Fibroblast of lung (primary cell): ENCODE measurements at regions not wholly inside any gene's neighbourhood (a gene's known extent, or its start where the extent isn't known, plus 50 kb on each side); places are given as distances from the start of the nearest gene placed in this dataset.

ENCODE experiments used
- DNase-seq, 2 donors: peaks; one replicate each; pipeline versions ENCODE4 v3.0.0 to v3.0.0-alpha.2; 2010; ENCODE audit warnings: low read depth in 2 of 2
- H2AFZ ChIP-seq: 2 replicates; pipeline ENCODE4 v1.5.1; 2012; ENCODE audit warnings: low read length, control low read depth, inconsistent platforms
- H3K27ac ChIP-seq: 2 replicates; pipeline ENCODE4 v1.5.1; 2011; ENCODE audit warnings: low read length, control low read depth; ENCODE audit not compliant: insufficient read depth
- H3K27me3 ChIP-seq: 2 replicates; pipeline ENCODE4 v1.5.1; 2011; ENCODE audit warnings: mild to moderate bottlenecking, low read length; ENCODE audit not compliant: control insufficient read depth, insufficient read depth
- H3K36me3 ChIP-seq: 2 replicates; pipeline ENCODE4 v1.5.1; 2011; ENCODE audit warnings: low read length; ENCODE audit not compliant: control insufficient read depth, insufficient read depth
- H3K4me1 ChIP-seq: 2 replicates; pipeline ENCODE4 v1.5.1; 2011; ENCODE audit warnings: low read length; ENCODE audit not compliant: control insufficient read depth, insufficient read depth; ENCODE audit errors: extremely low read depth
- H3K4me2 ChIP-seq: 2 replicates; pipeline ENCODE4 v1.5.1; 2011; ENCODE audit warnings: low read length, control low read depth; ENCODE audit not compliant: insufficient read depth; ENCODE audit errors: extremely low read depth
- H3K4me3 ChIP-seq, 4 experiments: fragments of 200-600 bp in 1 of 4; sonication (generic) in 1 of 4; replicated peaks in 1 of 4; 2 replicates each; pipeline ENCODE4 v1.5.1; 2011 to 2016; ENCODE audit warnings: low read length in 4 of 4, low read depth in 3 of 4, mild to moderate bottlenecking in 3 of 4, control low read depth in 2 of 4, inconsistent platforms in 1 of 4, mixed read lengths in 1 of 4; ENCODE audit not compliant: insufficient read depth in 1 of 4; ENCODE audit errors: control extremely low read depth in 1 of 4
- H3K79me2 ChIP-seq: 2 replicates; pipeline ENCODE4 v1.5.1; 2012; ENCODE audit warnings: mild to moderate bottlenecking, low read length, inconsistent platforms; ENCODE audit not compliant: control insufficient read depth, insufficient read depth
- H3K9ac ChIP-seq: 2 replicates; pipeline ENCODE4 v1.5.1; 2011; ENCODE audit warnings: mild to moderate bottlenecking, low read length, control low read depth; ENCODE audit not compliant: insufficient read depth
- H3K9me3 ChIP-seq: 2 replicates; pipeline ENCODE4 v1.5.1; 2012; ENCODE audit warnings: low read depth, low read length; ENCODE audit not compliant: control insufficient read depth, insufficient read depth
- H4K20me1 ChIP-seq: 2 replicates; pipeline ENCODE4 v1.5.1; 2011; ENCODE audit warnings: low read length; ENCODE audit not compliant: control insufficient read depth, insufficient read depth; ENCODE audit errors: extremely low read depth
- EZH2 ChIP-seq: IDR thresholded peaks from 2 replicates; pipeline ENCODE4 v1.5.1; 2012; ENCODE audit warnings: low read length, control low read depth, mild to moderate bottlenecking; ENCODE audit errors: missing control alignments
- TF ChIP-seq, protein P1 (sequence below), 2 donors: IDR thresholded peaks in 1 of 2; conservative IDR thresholded peaks in 1 of 2; 1 replicate in 1 of 2; 2 replicates in 1 of 2; pipeline ENCODE4 v1.5.1; 2011 to 2012; ENCODE audit warnings: low read length in 2 of 2, control low read depth in 1 of 2, inconsistent platforms in 1 of 2, low read depth in 1 of 2, mild to moderate bottlenecking in 1 of 2

DNA sequence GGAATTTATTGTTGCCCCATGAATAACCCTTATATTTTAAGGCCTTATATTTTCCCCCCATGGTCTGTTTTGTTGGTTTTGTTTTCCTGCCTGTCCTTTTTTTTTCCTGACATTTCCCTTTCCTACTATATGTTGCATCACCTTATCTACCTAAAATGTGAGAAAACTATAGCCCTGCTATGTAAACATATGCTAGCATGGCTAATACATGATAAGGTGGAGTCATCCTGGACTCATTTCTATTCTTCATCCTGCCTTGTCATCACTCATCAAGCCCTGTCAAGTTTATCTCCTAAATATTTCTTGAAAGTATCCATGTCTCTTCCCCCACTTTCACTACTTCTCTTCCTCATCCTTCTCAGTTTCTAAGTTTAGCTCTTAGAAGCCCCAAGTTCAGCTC is 2168.8 kb upstream of the RAG2 start:
- Histone ChIP-seq H3K4me3 (no peak overlapping the region), H3K9me3 (no peaks in the 10 kb centered on the region), H3K4me2 (no peak overlapping the region), H3K27me3 (no peaks in the 10 kb centered on the region), H3K79me2 (no peaks in the 10 kb centered on the region), H3K4me1 (no peaks in the 10 kb centered on the region), H3K9ac (no peak overlapping the region), H3K36me3 (no peaks in the 10 kb centered on the region), H2AFZ (no peak overlapping the region), H4K20me1 (no peaks in the 10 kb centered on the region), H3K27ac (no peak overlapping the region)
- TF ChIP-seq EZH2, result no peak
- TF ChIP-seq, protein P1, sequence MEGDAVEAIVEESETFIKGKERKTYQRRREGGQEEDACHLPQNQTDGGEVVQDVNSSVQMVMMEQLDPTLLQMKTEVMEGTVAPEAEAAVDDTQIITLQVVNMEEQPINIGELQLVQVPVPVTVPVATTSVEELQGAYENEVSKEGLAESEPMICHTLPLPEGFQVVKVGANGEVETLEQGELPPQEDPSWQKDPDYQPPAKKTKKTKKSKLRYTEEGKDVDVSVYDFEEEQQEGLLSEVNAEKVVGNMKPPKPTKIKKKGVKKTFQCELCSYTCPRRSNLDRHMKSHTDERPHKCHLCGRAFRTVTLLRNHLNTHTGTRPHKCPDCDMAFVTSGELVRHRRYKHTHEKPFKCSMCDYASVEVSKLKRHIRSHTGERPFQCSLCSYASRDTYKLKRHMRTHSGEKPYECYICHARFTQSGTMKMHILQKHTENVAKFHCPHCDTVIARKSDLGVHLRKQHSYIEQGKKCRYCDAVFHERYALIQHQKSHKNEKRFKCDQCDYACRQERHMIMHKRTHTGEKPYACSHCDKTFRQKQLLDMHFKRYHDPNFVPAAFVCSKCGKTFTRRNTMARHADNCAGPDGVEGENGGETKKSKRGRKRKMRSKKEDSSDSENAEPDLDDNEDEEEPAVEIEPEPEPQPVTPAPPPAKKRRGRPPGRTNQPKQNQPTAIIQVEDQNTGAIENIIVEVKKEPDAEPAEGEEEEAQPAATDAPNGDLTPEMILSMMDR (conservative IDR thresholded peaks at IDR 0.05 in 1 of 2, IDR thresholded peaks at IDR 0.05 in 1 of 2; ENCODE audit: low read depth in 1 of 2, low read length in 2 of 2), result no peak
- DNase-seq, result no peak

DNA sequence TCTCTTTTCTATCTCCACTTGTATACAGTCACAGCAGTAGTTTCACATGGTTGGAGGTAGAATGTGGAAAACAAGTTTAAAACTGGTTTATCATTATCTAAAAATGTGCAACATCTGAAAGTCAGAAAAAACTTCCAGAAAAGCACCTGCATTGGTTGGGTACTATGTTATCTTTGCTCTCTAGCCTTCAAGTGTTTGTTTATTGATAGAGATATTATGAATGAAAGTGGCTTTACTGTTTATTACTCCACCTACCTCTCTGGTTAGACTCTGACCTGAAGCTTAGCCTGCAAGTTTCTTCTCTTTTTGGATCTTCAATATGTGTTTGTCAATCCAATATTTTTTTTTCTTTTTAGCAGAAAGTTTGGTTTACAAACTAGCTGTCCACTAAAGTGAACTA is 2161.4 kb upstream of the RAG2 start:
- TF ChIP-seq, protein P1 (conservative IDR thresholded peaks at IDR 0.05 in 1 of 2, IDR thresholded peaks at IDR 0.05 in 1 of 2; ENCODE audit: low read depth in 1 of 2, low read length in 2 of 2), result no peak
- no peak for TF ChIP-seq EZH2
- H3K9me3 ChIP-seq, result no peaks in the 10 kb centered on the region

DNA sequence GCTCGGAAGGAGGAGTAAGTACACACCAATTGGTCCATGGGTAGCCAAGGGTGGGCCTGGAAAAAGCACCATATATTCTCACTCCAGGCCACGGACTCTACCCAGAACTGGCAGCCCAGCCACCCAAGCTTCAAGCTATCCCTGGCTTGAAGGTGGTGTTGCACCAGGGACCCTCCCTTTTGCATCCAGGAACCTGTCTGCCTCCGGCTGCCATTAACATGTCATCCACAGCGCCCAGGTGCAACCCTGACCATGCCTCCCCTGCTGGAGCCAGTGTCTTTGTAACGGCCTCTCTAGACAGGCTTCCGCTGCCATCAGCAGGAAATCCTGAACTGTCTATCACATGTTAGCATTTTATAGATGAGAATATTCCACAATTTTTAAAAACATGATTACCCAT is 2158.5 kb upstream of the RAG2 start:
- no peak for DNase-seq
- Histone ChIP-seq H3K36me3 (no peaks in the 10 kb centered on the region), H3K9me3 (no peaks in the 10 kb centered on the region), H3K9ac (no peak overlapping the region), H3K27me3 (no peaks in the 10 kb centered on the region), H2AFZ (no peak overlapping the region), H3K27ac (no peak overlapping the region), H3K4me3 (no peak overlapping the region), H4K20me1 (no peaks in the 10 kb centered on the region), H3K4me1 (no peaks in the 10 kb centered on the region), H3K4me2 (no peak overlapping the region), H3K79me2 (no peaks in the 10 kb centered on the region)
- TF ChIP-seq, protein P1 (conservative IDR thresholded peaks at IDR 0.05 in 1 of 2, IDR thresholded peaks at IDR 0.05 in 1 of 2; ENCODE audit: low read depth in 1 of 2, low read length in 2 of 2), result no peak
- TF ChIP-seq EZH2, result no peak

More for the DNA sequence above, 2161.4 kb upstream of the RAG2 start:
- Histone ChIP-seq H3K4me3 (no peak overlapping the region), H3K9ac (no peak overlapping the region), H3K4me2 (no peak overlapping the region), H3K27ac (no peak overlapping the region), H3K27me3 (no peaks in the 10 kb centered on the region), H3K4me1 (no peaks in the 10 kb centered on the region), H3K36me3 (no peaks in the 10 kb centered on the region), H3K79me2 (no peaks in the 10 kb centered on the region), H4K20me1 (no peaks in the 10 kb centered on the region), H2AFZ (no peak overlapping the region)
- DNase-seq, result no peak
